ENCODE measurements at regions not wholly inside any gene's neighbourhood (a gene's known extent, or its start where the extent isn't known, plus 50 kb on each side); places are given as distances from the start of the nearest gene placed in this dataset.

DNA sequence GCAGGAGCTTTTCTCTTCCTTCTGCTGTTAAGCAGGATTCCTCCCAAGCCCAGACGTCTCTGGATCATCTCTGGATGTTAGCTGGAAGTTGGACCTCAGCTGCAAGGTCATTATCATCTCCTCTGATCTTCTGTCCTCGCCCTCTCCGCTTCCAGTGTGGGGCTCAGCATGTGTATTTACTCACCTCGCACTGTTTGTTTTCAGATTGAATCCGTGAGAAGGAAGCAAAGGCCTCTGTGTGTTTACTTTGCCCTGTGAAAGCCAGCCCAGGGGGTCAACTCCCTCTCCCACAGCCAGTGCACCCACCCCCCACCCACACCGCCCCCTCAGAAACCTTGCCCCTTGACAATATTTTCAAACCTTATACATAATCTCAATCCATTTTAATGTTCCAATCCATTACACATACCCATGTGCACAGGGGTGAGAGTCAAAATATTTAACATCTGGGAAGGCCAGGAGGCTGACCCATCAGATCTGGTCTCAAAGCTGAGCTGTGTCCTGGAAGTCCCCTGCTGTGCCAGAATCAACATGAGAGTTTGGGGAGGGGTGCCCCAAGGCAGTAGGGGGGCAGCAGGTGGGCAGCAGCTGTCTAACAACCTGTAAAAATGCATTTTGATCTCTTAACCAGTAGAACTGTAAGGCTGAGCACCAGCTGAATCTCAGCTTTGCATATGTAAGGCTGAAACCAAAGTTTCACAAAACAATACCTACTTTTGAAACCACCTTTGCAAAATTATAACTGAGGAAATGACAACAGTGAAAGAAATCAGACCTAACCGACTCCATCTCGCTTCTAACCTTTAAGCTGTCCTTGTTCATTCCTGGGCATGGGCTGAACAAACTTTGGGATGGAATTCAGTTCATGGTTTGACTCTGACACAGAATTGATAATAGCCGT is 157.9 kb downstream of the ZNF664 start (continued):
- TF ChIP-seq, protein P1, sequence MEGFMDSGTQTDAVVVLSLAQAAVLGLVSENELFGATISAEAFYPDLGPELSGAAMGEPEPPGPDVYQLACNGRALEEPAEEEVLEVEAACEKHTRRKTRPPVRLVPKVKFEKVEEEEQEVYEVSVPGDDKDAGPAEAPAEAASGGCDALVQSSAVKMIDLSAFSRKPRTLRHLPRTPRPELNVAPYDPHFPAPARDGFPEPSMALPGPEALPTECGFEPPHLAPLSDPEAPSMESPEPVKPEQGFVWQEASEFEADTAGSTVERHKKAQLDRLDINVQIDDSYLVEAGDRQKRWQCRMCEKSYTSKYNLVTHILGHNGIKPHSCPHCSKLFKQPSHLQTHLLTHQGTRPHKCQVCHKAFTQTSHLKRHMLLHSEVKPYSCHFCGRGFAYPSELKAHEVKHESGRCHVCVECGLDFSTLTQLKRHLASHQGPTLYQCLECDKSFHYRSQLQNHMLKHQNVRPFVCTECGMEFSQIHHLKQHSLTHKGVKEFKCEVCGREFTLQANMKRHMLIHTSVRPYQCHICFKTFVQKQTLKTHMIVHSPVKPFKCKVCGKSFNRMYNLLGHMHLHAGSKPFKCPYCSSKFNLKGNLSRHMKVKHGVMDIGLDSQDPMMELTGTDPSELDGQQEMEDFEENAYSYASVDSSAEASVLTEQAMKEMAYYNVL (CRISPR knock-in tag; IDR thresholded peaks at IDR 0.05; ENCODE audit: borderline replicate concordance), result peak; percentile 76; the same call in 1 of the 2 replicates
- TF ChIP-seq DPF2 (CRISPR knock-in tag; IDR thresholded peaks at IDR 0.05; ENCODE audit: borderline replicate concordance, low read depth) (peak; percentile 98), PCBP1 (IDR thresholded peaks at IDR 0.05; ENCODE audit: borderline replicate concordance, low read depth, low read length) (no peak), ZNF12 (CRISPR knock-in tag; IDR thresholded peaks at IDR 0.05) (peak; percentile 68; the same call in 1 of the 2 replicates), THAP11 (CRISPR knock-in tag; IDR thresholded peaks at IDR 0.05) (peak; percentile 61; the same call in 1 of the 2 replicates), SRY (CRISPR knock-in tag; IDR thresholded peaks at IDR 0.05) (no peak), KAT2B (IDR thresholded peaks at IDR 0.05; ENCODE audit: borderline replicate concordance, low read depth, low read length) (no peak), IKZF4 (CRISPR knock-in tag; IDR thresholded peaks at IDR 0.05; ENCODE audit: borderline replicate concordance, low read depth, not compliant biosample characterization) (no peak), ZNF503 (CRISPR knock-in tag; IDR thresholded peaks at IDR 0.05) (peak; percentile 91; the same call in 1 of the 2 replicates), FOXC1 (CRISPR knock-in tag; IDR thresholded peaks at IDR 0.05; ENCODE audit: borderline replicate concordance) (no peak; the same call in 1 of the 2 replicates)
- TF ChIP-seq, protein P2, sequence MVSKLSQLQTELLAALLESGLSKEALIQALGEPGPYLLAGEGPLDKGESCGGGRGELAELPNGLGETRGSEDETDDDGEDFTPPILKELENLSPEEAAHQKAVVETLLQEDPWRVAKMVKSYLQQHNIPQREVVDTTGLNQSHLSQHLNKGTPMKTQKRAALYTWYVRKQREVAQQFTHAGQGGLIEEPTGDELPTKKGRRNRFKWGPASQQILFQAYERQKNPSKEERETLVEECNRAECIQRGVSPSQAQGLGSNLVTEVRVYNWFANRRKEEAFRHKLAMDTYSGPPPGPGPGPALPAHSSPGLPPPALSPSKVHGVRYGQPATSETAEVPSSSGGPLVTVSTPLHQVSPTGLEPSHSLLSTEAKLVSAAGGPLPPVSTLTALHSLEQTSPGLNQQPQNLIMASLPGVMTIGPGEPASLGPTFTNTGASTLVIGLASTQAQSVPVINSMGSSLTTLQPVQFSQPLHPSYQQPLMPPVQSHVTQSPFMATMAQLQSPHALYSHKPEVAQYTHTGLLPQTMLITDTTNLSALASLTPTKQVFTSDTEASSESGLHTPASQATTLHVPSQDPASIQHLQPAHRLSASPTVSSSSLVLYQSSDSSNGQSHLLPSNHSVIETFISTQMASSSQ (IDR thresholded peaks at IDR 0.05; ENCODE audit: low read depth), result peak; percentile 54; the same call in 1 of the 2 replicates
- TF ChIP-seq, protein P2 (CRISPR knock-in tag; IDR thresholded peaks at IDR 0.05; ENCODE audit: borderline replicate concordance), result peak; percentile 85; the same call in 1 of the 2 replicates
- TF ChIP-seq, protein P3, sequence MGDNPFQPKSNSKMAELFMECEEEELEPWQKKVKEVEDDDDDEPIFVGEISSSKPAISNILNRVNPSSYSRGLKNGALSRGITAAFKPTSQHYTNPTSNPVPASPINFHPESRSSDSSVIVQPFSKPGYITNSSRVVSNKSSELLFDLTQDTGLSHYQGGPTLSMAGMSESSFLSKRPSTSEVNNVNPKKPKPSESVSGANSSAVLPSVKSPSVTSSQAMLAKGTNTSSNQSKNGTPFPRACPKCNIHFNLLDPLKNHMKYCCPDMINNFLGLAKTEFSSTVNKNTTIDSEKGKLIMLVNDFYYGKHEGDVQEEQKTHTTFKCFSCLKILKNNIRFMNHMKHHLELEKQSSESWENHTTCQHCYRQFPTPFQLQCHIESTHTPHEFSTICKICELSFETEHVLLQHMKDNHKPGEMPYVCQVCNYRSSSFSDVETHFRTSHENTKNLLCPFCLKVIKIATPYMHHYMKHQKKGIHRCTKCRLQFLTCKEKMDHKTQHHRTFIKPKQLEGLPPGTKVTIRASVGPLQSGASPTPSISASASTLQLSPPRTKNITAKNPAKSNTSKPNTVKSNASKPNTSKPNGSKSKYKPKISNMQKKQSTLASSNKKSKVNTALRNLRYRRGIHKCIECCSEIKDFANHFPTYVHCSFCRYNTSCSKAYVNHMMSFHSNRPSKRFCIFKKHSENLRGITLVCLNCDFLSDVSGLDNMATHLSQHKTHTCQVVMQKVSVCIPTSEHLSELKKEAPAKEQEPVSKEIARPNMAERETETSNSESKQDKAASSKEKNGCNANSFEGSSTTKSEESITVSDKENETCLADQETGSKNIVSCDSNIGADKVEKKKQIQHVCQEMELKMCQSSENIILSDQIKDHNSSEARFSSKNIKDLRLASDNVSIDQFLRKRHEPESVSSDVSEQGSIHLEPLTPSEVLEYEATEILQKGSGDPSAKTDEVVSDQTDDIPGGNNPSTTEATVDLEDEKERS (CRISPR knock-in tag; IDR thresholded peaks at IDR 0.05), result no peak
- TF ChIP-seq, protein P4, sequence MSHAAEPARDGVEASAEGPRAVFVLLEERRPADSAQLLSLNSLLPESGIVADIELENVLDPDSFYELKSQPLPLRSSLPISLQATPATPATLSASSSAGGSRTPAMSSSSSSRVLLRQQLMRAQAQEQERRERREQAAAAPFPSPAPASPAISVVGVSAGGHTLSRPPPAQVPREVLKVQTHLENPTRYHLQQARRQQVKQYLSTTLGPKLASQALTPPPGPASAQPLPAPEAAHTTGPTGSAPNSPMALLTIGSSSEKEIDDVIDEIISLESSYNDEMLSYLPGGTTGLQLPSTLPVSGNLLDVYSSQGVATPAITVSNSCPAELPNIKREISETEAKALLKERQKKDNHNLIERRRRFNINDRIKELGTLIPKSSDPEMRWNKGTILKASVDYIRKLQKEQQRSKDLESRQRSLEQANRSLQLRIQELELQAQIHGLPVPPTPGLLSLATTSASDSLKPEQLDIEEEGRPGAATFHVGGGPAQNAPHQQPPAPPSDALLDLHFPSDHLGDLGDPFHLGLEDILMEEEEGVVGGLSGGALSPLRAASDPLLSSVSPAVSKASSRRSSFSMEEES (CRISPR knock-in tag; IDR thresholded peaks at IDR 0.05), result peak; percentile 77
